HEK293 (cell line): ENCODE measurements at regions not wholly inside any gene's neighbourhood (a gene's known extent, or its start where the extent isn't known, plus 50 kb on each side); places are given as distances from the start of the nearest gene placed in this dataset.

Source experiments
- CTCF ChIA-PET: fragments of 350-600 bp; formaldehyde crosslinking; extraction: SDS; loops from one replicate; lab custom pipeline; 2021; ENCODE audit warnings: antibody characterized with exemption; lab: Yijun Ruan, JAX
- POLR2A ChIA-PET: fragments of 300-600 bp; formaldehyde crosslinking; extraction: SDS; loops from one replicate; lab custom pipeline; 2020; ENCODE audit warnings: antibody characterized with exemption, inconsistent platforms; lab: Yijun Ruan, JAX
- H3K27ac ChIP-seq: fragments of 200-500 bp; sonication (Bioruptor generic); 2 replicates; pipeline ENCODE4 v1.5.1; 2014; ENCODE audit warnings: low read depth, low read length, control low read depth, inconsistent platforms; ENCODE audit errors: extremely low read depth
- H3K36me3 ChIP-seq, 2 experiments: fragments of 200-500 bp in 1 of 2; sonication (Bioruptor generic) in 1 of 2; 1 replicate in 1 of 2; 2 replicates in 1 of 2; pipeline ENCODE4 v1.5.1; 2014 to 2017; ENCODE audit warnings: inconsistent platforms in 2 of 2, low read length in 2 of 2; ENCODE audit not compliant: control insufficient read depth in 2 of 2, insufficient read depth in 1 of 2
- H3K4me1 ChIP-seq: fragments of 200-500 bp; sonication (Bioruptor generic); 2 replicates; pipeline ENCODE4 v1.5.1; 2014; ENCODE audit warnings: mild to moderate bottlenecking, low read length, inconsistent platforms; ENCODE audit not compliant: control insufficient read depth, insufficient read depth
- H3K4me3 ChIP-seq: 2 replicates; pipeline ENCODE4 v1.5.1; 2011; ENCODE audit warnings: low read depth, mild to moderate bottlenecking, control low read depth, low read length, moderate library complexity
- H3K9me3 ChIP-seq: fragments of 200-500 bp; sonication (Bioruptor generic); 2 replicates; pipeline ENCODE4 v1.5.1; 2014; ENCODE audit warnings: low read depth, low read length, inconsistent platforms; ENCODE audit not compliant: control insufficient read depth, insufficient read depth
- BCL11B ChIP-seq: fragments of 450-650 bp; formaldehyde crosslinking; IDR thresholded peaks from 2 replicates; pipeline ENCODE4 v1.5.1; 2016; ENCODE audit warnings: low read depth, missing biosample characterization, missing genetic modification characterization
- HOXD13 ChIP-seq: sonication (generic); formaldehyde crosslinking; IDR thresholded peaks from 2 replicates; pipeline ENCODE4 v1.8.0; 2022; ENCODE audit warnings: missing genetic modification reagents, borderline replicate concordance
- PBX3 ChIP-seq: sonication (generic); formaldehyde crosslinking; IDR thresholded peaks from 2 replicates; pipeline ENCODE4 v1.8.1; 2022; ENCODE audit warnings: mild to moderate bottlenecking, moderate library complexity, missing genetic modification reagents
- PRDM1 ChIP-seq: fragments of 450-650 bp; formaldehyde crosslinking; IDR thresholded peaks from 2 replicates; pipeline ENCODE4; 2016; ENCODE audit warnings: missing biosample characterization, missing genetic modification characterization
- SP3 ChIP-seq: fragments of 450-650 bp; formaldehyde crosslinking; IDR thresholded peaks from 2 replicates; pipeline ENCODE4 v1.5.1; 2016; ENCODE audit warnings: missing biosample characterization, missing genetic modification characterization
- YY1 ChIP-seq: fragments of 450-650 bp; formaldehyde crosslinking; IDR thresholded peaks from 2 replicates; pipeline ENCODE4 v1.5.1; 2018; ENCODE audit warnings: missing biosample characterization, missing genetic modification characterization
- ZBTB44 ChIP-seq: fragments of 450-650 bp; IDR thresholded peaks from 2 replicates; pipeline ENCODE4 v1.5.1; 2018; ENCODE audit warnings: missing biosample characterization, mild to moderate bottlenecking, missing genetic modification characterization
- ZNF146 ChIP-seq: fragments of 450-650 bp; formaldehyde crosslinking; IDR thresholded peaks from 2 replicates; pipeline ENCODE4 v1.5.1; 2016; ENCODE audit warnings: missing biosample characterization, missing genetic modification characterization
- ZNF16 ChIP-seq: fragments of 450-650 bp; formaldehyde crosslinking; IDR thresholded peaks from 2 replicates; pipeline ENCODE4 v1.5.1; 2016; ENCODE audit warnings: low read depth, missing biosample characterization, missing genetic modification characterization
- ZNF184 ChIP-seq: fragments of 450-650 bp; IDR thresholded peaks from 2 replicates; pipeline ENCODE4 v1.5.1; 2018; ENCODE audit warnings: missing biosample characterization, mild to moderate bottlenecking, missing genetic modification characterization
- ZNF214 ChIP-seq: fragments of 450-650 bp; formaldehyde crosslinking; IDR thresholded peaks from 2 replicates; pipeline ENCODE4 v1.5.1; 2017; ENCODE audit warnings: missing biosample characterization, mild to moderate bottlenecking, missing genetic modification characterization, borderline replicate concordance
- ZNF23 ChIP-seq: fragments of 450-650 bp; formaldehyde crosslinking; IDR thresholded peaks from 2 replicates; pipeline ENCODE4 v1.5.1; 2016; ENCODE audit warnings: missing biosample characterization, missing genetic modification characterization, borderline replicate concordance
- ZNF239 ChIP-seq: fragments of 450-650 bp; formaldehyde crosslinking; IDR thresholded peaks from 2 replicates; pipeline ENCODE4 v1.5.1; 2016; ENCODE audit warnings: missing biosample characterization, missing genetic modification characterization
- ZNF335 ChIP-seq: fragments of 450-650 bp; formaldehyde crosslinking; conservative IDR thresholded peaks from 2 replicates; pipeline ENCODE4 v1.5.1; 2016; ENCODE audit warnings: missing biosample characterization, missing genetic modification characterization
- ZNF354C ChIP-seq: fragments of 450-650 bp; formaldehyde crosslinking; IDR thresholded peaks from 2 replicates; pipeline ENCODE4 v1.5.1; 2016; ENCODE audit warnings: missing biosample characterization, missing genetic modification characterization, low read depth, borderline replicate concordance
- ZNF521 ChIP-seq: fragments of 450-650 bp; formaldehyde crosslinking; IDR thresholded peaks from 2 replicates; pipeline ENCODE4 v1.5.1; 2017; ENCODE audit warnings: missing biosample characterization, mild to moderate bottlenecking, missing genetic modification characterization
- ZNF530 ChIP-seq: fragments of 450-650 bp; formaldehyde crosslinking; IDR thresholded peaks from 2 replicates; pipeline ENCODE4 v1.5.1; 2016; ENCODE audit warnings: low read depth, missing biosample characterization, missing genetic modification characterization
- ZNF544 ChIP-seq: fragments of 450-650 bp; formaldehyde crosslinking; IDR thresholded peaks from 2 replicates; pipeline ENCODE4 v1.5.0; 2017; ENCODE audit warnings: missing biosample characterization, missing genetic modification characterization
- ZNF610 ChIP-seq: fragments of 450-650 bp; formaldehyde crosslinking; IDR thresholded peaks from 2 replicates; pipeline ENCODE4 v1.5.1; 2016; ENCODE audit warnings: missing biosample characterization, missing genetic modification characterization, borderline replicate concordance
- ZNF660 ChIP-seq: fragments of 450-650 bp; IDR thresholded peaks from 2 replicates; pipeline ENCODE4 v1.5.1; 2018; ENCODE audit warnings: missing biosample characterization, mild to moderate bottlenecking, missing genetic modification characterization
- ZNF768 ChIP-seq: fragments of 450-650 bp; formaldehyde crosslinking; IDR thresholded peaks from 2 replicates; pipeline ENCODE4 v1.5.1; 2018; ENCODE audit warnings: missing biosample characterization, mild to moderate bottlenecking, missing genetic modification characterization
- TF ChIP-seq, protein P1 (sequence below): fragments of 450-650 bp; formaldehyde crosslinking; IDR thresholded peaks from 2 replicates; pipeline ENCODE4 v1.5.1; 2016; ENCODE audit warnings: missing biosample characterization, missing genetic modification characterization

GRCh38 chr3:62940771-62941563 lies 65.8 kb upstream of the CADPS start:
- no peak overlapping the region for H3K27ac ChIP-seq
- no peaks in the 10 kb centered on the region for H3K36me3 ChIP-seq
- H3K9me3 ChIP-seq: no peaks in the 10 kb centered on the region
- H3K4me3 ChIP-seq: no peak overlapping the region
- ChIA-PET CTCF (no interaction called here), POLR2A (no interaction called here)
- H3K4me1 ChIP-seq: no peaks in the 10 kb centered on the region
- TF ChIP-seq ZNF335 (tag by site-specific recombination) (0 out of 2 replicates have a peak, but pooled peaks have one; percentile 18), ZNF146 (tag by site-specific recombination) (no peak)

DNA sequence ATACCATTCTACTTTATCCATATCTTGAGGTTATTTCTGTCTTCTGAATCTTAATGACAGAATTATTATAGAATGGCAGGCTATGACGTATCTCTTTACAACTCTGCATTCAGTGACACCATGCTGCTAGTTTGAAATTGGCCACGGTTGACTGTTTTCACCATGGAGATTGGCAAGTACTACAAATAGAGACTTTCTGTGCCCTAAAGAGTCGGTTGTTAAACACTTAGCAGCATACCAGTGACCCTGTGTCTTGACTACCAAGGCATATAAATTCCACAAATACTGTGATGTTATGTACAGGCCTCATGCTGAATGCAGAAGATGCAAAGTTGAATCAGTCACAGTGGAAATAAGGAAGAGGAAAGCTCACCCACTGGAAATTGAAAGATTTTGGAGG lies 67.0 kb upstream of the CADPS start:
- ChIA-PET CTCF (no interaction called here), POLR2A (no interaction called here)
- Histone ChIP-seq H3K27ac (no peak overlapping the region), H3K9me3 (no peaks in the 10 kb centered on the region), H3K4me1 (no peaks in the 10 kb centered on the region), H3K36me3 (no peaks in the 10 kb centered on the region), H3K4me3 (no peak overlapping the region)
- TF ChIP-seq SP3 (tag by site-specific recombination) (no peak), ZNF184 (tag by site-specific recombination) (no peak), ZNF530 (no peak), ZNF354C (no peak), ZNF610 (tag by site-specific recombination) (no peak), ZBTB44 (tag by site-specific recombination) (no peak), ZNF239 (tag by site-specific recombination) (no peak), PRDM1 (no peak)
- TF ChIP-seq, protein P1, sequence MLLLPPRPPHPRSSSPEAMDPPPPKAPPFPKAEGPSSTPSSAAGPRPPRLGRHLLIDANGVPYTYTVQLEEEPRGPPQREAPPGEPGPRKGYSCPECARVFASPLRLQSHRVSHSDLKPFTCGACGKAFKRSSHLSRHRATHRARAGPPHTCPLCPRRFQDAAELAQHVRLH: no peak

DNA sequence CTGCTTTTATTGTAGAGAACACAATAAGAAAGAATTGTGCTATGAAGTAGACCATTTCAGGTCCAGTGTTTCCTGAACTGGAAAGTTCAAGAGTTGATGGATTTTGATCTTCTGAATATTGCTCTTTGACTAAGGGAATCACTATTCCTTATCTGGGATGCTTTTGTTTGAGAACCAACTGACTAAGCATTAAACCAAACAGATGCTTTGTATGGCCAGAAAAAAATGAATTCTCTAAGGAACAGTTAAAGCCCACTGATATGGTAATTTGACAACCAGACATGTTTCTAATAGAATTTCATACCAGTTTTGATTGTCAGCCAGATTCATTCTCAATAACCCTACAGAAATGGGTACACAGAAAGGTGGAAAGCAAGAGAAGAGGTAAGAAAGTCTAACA lies 67.5 kb upstream of the CADPS start:
- ChIA-PET POLR2A (no interaction called here), CTCF (no interaction called here)
- TF ChIP-seq ZNF544 (tag by site-specific recombination) (no peak), YY1 (tag by site-specific recombination) (no peak), ZNF23 (tag by site-specific recombination) (no peak), BCL11B (tag by site-specific recombination) (no peak), HOXD13 (CRISPR knock-in tag) (no peak), ZNF16 (tag by site-specific recombination) (no peak), ZNF660 (tag by site-specific recombination) (no peak), ZNF768 (no peak), ZNF214 (tag by site-specific recombination) (no peak), ZNF521 (no peak), PBX3 (CRISPR knock-in tag) (no peak), ZNF354C (no peak)
- H3K4me3 ChIP-seq: no peak overlapping the region
- no peaks in the 10 kb centered on the region for H3K9me3 ChIP-seq
- no peaks in the 10 kb centered on the region for H3K36me3 ChIP-seq
- no peaks in the 10 kb centered on the region for H3K4me1 ChIP-seq
- H3K27ac ChIP-seq: no peak overlapping the region
